Ovary (tissue), 3 donors: ENCODE measurements at regions not wholly inside any gene's neighbourhood (a gene's known extent, or its start where the extent isn't known, plus 50 kb on each side); places are given as distances from the start of the nearest gene placed in this dataset.

Experiments
- POLR2A ChIP-seq: fragments of 450-650 bp; IDR thresholded peaks from one replicate; pipeline ENCODE4 v1.6.1; 2017; ENCODE audit warnings: antibody characterized with exemption, mild to moderate bottlenecking, moderate library complexity
- TF ChIP-seq, protein P1 (sequence below), 3 donors: fragments of 450-650 bp in 2 of 3; fragments of 200-600 bp in 1 of 3; IDR thresholded peaks; one replicate each; pipeline versions ENCODE4 v1.5.1 to v1.8.0; 2016 to 2022; ENCODE audit warnings: antibody characterized with exemption in 3 of 3, mild to moderate bottlenecking in 1 of 3
- donor health status: DM: no; HTN: no; CAD: no.

DNA sequence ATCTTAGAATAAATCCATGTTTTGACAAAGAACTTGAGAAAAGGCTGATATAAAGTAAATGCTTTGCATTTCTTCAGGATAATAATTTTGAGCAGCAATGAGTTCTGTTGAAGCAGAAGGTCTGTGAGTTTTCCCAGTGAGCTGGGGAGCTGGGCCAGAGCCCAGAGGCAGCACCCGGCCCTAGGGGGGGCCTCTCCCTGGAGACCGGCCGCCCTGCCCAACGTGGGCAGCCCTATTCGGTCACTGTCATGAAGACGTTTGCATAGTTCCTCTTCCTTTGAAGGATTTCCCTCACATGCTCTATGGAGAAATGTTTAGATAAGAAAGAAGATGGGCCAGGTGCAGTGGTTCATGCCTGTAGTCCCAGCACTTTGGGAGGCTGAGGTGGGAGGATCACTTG lies 404.8 kb downstream of the THBS2 start:
- TF ChIP-seq, protein P1, sequence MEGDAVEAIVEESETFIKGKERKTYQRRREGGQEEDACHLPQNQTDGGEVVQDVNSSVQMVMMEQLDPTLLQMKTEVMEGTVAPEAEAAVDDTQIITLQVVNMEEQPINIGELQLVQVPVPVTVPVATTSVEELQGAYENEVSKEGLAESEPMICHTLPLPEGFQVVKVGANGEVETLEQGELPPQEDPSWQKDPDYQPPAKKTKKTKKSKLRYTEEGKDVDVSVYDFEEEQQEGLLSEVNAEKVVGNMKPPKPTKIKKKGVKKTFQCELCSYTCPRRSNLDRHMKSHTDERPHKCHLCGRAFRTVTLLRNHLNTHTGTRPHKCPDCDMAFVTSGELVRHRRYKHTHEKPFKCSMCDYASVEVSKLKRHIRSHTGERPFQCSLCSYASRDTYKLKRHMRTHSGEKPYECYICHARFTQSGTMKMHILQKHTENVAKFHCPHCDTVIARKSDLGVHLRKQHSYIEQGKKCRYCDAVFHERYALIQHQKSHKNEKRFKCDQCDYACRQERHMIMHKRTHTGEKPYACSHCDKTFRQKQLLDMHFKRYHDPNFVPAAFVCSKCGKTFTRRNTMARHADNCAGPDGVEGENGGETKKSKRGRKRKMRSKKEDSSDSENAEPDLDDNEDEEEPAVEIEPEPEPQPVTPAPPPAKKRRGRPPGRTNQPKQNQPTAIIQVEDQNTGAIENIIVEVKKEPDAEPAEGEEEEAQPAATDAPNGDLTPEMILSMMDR (IDR thresholded peaks at IDR 0.05), result no peak
- no peak for TF ChIP-seq POLR2A
